Fibroblast of lung (primary cell): ENCODE measurements at regions not wholly inside any gene's neighbourhood (a gene's known extent, or its start where the extent isn't known, plus 50 kb on each side); places are given as distances from the start of the nearest gene placed in this dataset.

Source experiments
- DNase-seq, 2 donors: peaks; one replicate each; pipeline versions ENCODE4 v3.0.0 to v3.0.0-alpha.2; 2010; ENCODE audit warnings: low read depth in 2 of 2
- H2AFZ ChIP-seq: 2 replicates; pipeline ENCODE4 v1.5.1; 2012; ENCODE audit warnings: low read length, control low read depth, inconsistent platforms
- H3K27ac ChIP-seq: 2 replicates; pipeline ENCODE4 v1.5.1; 2011; ENCODE audit warnings: low read length, control low read depth; ENCODE audit not compliant: insufficient read depth
- H3K27me3 ChIP-seq: 2 replicates; pipeline ENCODE4 v1.5.1; 2011; ENCODE audit warnings: mild to moderate bottlenecking, low read length; ENCODE audit not compliant: control insufficient read depth, insufficient read depth
- H3K36me3 ChIP-seq: 2 replicates; pipeline ENCODE4 v1.5.1; 2011; ENCODE audit warnings: low read length; ENCODE audit not compliant: control insufficient read depth, insufficient read depth
- H3K4me1 ChIP-seq: 2 replicates; pipeline ENCODE4 v1.5.1; 2011; ENCODE audit warnings: low read length; ENCODE audit not compliant: control insufficient read depth, insufficient read depth; ENCODE audit errors: extremely low read depth
- H3K4me2 ChIP-seq: 2 replicates; pipeline ENCODE4 v1.5.1; 2011; ENCODE audit warnings: low read length, control low read depth; ENCODE audit not compliant: insufficient read depth; ENCODE audit errors: extremely low read depth
- H3K4me3 ChIP-seq, 4 experiments: fragments of 200-600 bp in 1 of 4; sonication (generic) in 1 of 4; replicated peaks in 1 of 4; 2 replicates each; pipeline ENCODE4 v1.5.1; 2011 to 2016; ENCODE audit warnings: low read length in 4 of 4, low read depth in 3 of 4, mild to moderate bottlenecking in 3 of 4, control low read depth in 2 of 4, inconsistent platforms in 1 of 4, mixed read lengths in 1 of 4; ENCODE audit not compliant: insufficient read depth in 1 of 4; ENCODE audit errors: control extremely low read depth in 1 of 4
- H3K79me2 ChIP-seq: 2 replicates; pipeline ENCODE4 v1.5.1; 2012; ENCODE audit warnings: mild to moderate bottlenecking, low read length, inconsistent platforms; ENCODE audit not compliant: control insufficient read depth, insufficient read depth
- H3K9ac ChIP-seq: 2 replicates; pipeline ENCODE4 v1.5.1; 2011; ENCODE audit warnings: mild to moderate bottlenecking, low read length, control low read depth; ENCODE audit not compliant: insufficient read depth
- H3K9me3 ChIP-seq: 2 replicates; pipeline ENCODE4 v1.5.1; 2012; ENCODE audit warnings: low read depth, low read length; ENCODE audit not compliant: control insufficient read depth, insufficient read depth
- H4K20me1 ChIP-seq: 2 replicates; pipeline ENCODE4 v1.5.1; 2011; ENCODE audit warnings: low read length; ENCODE audit not compliant: control insufficient read depth, insufficient read depth; ENCODE audit errors: extremely low read depth
- EZH2 ChIP-seq: IDR thresholded peaks from 2 replicates; pipeline ENCODE4 v1.5.1; 2012; ENCODE audit warnings: low read length, control low read depth, mild to moderate bottlenecking; ENCODE audit errors: missing control alignments
- TF ChIP-seq, protein P1 (sequence below), 2 donors: IDR thresholded peaks in 1 of 2; conservative IDR thresholded peaks in 1 of 2; 1 replicate in 1 of 2; 2 replicates in 1 of 2; pipeline ENCODE4 v1.5.1; 2011 to 2012; ENCODE audit warnings: low read length in 2 of 2, control low read depth in 1 of 2, inconsistent platforms in 1 of 2, low read depth in 1 of 2, mild to moderate bottlenecking in 1 of 2

DNA sequence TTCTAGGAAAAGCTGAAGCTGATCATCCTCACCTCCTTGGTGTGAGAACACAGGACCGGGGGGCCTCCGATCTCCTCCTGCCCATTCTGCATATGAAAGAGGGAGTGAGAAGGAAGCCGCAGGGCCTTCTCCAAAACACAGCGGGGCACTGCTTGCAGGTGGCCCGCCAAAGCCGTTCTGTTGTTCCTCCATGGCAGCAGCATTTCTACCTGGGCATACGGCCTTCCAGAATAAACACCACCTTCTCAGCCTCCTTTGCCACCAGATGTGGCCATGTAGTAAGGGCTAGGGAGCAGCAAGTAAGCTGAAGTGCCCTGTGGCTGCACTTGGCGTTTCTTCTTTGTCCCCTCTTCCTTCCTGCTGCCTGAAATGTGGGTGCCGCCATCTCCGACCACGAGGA is 214.9 kb downstream of the TOMM20 start:
- Histone ChIP-seq H3K4me1 (no peaks in the 10 kb centered on the region), H3K4me2 (no peak overlapping the region), H3K4me3 (no peak overlapping the region), H3K79me2 (no peaks in the 10 kb centered on the region), H3K36me3 (no peaks in the 10 kb centered on the region), H3K9me3 (no peaks in the 10 kb centered on the region), H3K9ac (no peak overlapping the region), H3K27me3 (no peaks in the 10 kb centered on the region), H4K20me1 (no peaks in the 10 kb centered on the region), H2AFZ (no peak overlapping the region), H3K27ac (no peak overlapping the region)
- TF ChIP-seq, protein P1, sequence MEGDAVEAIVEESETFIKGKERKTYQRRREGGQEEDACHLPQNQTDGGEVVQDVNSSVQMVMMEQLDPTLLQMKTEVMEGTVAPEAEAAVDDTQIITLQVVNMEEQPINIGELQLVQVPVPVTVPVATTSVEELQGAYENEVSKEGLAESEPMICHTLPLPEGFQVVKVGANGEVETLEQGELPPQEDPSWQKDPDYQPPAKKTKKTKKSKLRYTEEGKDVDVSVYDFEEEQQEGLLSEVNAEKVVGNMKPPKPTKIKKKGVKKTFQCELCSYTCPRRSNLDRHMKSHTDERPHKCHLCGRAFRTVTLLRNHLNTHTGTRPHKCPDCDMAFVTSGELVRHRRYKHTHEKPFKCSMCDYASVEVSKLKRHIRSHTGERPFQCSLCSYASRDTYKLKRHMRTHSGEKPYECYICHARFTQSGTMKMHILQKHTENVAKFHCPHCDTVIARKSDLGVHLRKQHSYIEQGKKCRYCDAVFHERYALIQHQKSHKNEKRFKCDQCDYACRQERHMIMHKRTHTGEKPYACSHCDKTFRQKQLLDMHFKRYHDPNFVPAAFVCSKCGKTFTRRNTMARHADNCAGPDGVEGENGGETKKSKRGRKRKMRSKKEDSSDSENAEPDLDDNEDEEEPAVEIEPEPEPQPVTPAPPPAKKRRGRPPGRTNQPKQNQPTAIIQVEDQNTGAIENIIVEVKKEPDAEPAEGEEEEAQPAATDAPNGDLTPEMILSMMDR (conservative IDR thresholded peaks at IDR 0.05 in 1 of 2, IDR thresholded peaks at IDR 0.05 in 1 of 2; ENCODE audit: low read depth in 1 of 2, low read length in 2 of 2): no peak
- TF ChIP-seq EZH2: no peak
- DNase-seq: no peak

DNA sequence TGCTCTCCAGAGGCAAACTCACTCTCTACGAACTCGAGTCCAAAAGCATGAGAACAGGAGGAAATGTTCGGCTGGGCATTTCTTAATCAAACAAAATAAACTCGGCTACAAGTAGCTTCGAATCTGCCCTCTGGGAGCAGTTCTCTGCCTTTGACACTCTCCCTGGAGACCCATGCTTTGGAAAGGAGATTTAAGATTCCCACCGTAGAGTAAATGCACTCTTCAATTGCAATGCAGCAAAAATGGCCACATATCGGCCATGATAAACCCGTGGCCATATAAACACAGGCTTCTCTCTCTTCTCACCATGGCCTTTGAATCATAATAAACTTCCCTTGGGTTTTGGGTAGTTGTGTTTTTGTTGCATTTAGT is 215.4 kb downstream of the TOMM20 start:
- Histone ChIP-seq H3K27ac (no peak overlapping the region), H3K79me2 (no peaks in the 10 kb centered on the region), H3K4me1 (peaks cover 1% of the 10 kb centered on the region), H3K4me3 (no peak overlapping the region), H2AFZ (no peak overlapping the region), H3K9me3 (no peaks in the 10 kb centered on the region), H4K20me1 (no peaks in the 10 kb centered on the region), H3K36me3 (no peaks in the 10 kb centered on the region), H3K27me3 (no peaks in the 10 kb centered on the region), H3K4me2 (no peak overlapping the region), H3K9ac (no peak overlapping the region)
- DNase-seq: no peak
- TF ChIP-seq EZH2: no peak

DNA sequence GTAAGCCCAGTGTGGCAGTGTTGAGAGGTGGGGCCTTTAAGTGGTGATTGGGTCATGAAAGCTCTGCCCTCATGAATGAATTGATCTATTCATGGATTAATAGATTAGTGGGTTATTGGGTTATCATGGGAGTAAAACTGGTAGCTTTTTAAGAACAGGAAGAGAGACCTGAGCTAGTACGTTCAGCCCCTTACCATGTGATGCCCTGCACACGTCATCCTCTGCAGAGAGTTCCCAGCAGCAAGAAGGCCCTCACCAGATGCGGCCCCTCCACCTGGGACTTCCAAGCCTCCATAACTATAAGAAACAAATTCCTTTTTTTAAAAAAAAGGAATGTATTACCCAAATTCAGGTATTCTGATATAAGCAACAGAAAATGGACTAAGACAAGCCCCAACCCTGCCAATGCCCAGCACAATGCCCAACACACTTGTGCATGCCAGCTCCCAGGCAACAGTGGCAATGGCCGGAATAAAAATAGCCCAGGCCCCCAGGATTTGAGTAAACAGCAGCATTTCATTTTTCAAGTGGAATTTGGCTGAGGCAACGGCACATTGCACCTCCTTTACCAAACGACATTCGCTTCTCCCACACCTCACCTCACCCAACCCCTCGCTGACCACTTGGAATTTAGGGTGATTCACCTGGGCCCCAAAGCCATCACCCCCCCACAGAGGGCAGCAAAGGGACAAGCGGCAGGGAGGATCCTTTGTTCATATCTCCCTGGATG is 215.9 kb downstream of the TOMM20 start:
- Histone ChIP-seq H3K4me2 (no peak overlapping the region), H3K4me1 (peaks cover 2% of the 10 kb centered on the region), H3K27ac (no peak overlapping the region), H2AFZ (no peak overlapping the region), H3K9me3 (no peaks in the 10 kb centered on the region), H3K27me3 (no peaks in the 10 kb centered on the region), H3K4me3 (no peak overlapping the region), H3K36me3 (no peaks in the 10 kb centered on the region), H3K9ac (no peak overlapping the region), H3K79me2 (no peaks in the 10 kb centered on the region), H4K20me1 (no peaks in the 10 kb centered on the region)
- peak in 1 of 2 donors; percentile 33 for DNase-seq
- TF ChIP-seq, protein P1 (conservative IDR thresholded peaks at IDR 0.05 in 1 of 2, IDR thresholded peaks at IDR 0.05 in 1 of 2; ENCODE audit: low read depth in 1 of 2, low read length in 2 of 2): no peak
